Astrocyte of the spinal cord (primary cell): ENCODE measurements at regions not wholly inside any gene's neighbourhood (a gene's known extent, or its start where the extent isn't known, plus 50 kb on each side); places are given as distances from the start of the nearest gene placed in this dataset.

Experiments used
- DNase-seq: peaks from one replicate; pipeline ENCODE4 v3.0.0; 2011; ENCODE audit warnings: low read depth, low spot score
- H3K4me3 ChIP-seq: 2 replicates; pipeline ENCODE4 v1.5.1; 2011; ENCODE audit warnings: low read depth, mild to moderate bottlenecking, low read length, moderate library complexity
- CTCF ChIP-seq: IDR thresholded peaks from 2 replicates; pipeline ENCODE4 v1.5.1; 2012; ENCODE audit warnings: low read depth, mild to moderate bottlenecking, low read length, inconsistent platforms
- in situ Hi-C: cut with HindIII; loops from 2 replicates; pipeline ENCODE4 v1.10.0; 2017; ENCODE audit warnings: low sequenced_read_pairs

GRCh38 chr18:67876871-67877270 lies 360.4 kb upstream of the DSEL start:
- in situ Hi-C loops: no loop called here
- no peak overlapping the region for H3K4me3 ChIP-seq
- TF ChIP-seq CTCF: no peak
- DNase-seq: no peak

GRCh38 chr18:67875944-67876343 lies 359.4 kb upstream of the DSEL start:
- TF ChIP-seq CTCF: no peak
- in situ Hi-C loops: no loop called here
- no peak overlapping the region for H3K4me3 ChIP-seq
- DNase-seq: peak; percentile 16

DNA sequence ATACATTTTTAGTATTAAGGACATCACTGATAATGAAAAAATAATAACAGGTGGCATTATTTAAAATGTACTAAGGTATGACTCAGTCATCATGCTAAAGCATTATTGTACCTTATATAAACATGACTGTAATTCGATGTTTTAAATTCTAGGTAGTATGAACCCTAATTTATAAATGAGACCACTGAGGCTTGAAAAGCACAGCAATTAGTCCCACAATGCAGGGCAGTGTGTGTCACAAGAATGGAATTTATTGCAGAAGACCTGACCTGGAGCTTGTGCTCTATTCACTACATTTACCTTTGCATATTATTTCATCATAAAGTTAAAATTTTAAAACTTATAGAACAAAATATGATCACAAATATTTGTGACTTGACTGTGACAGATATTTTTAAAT lies 358.5 kb upstream of the DSEL start:
- DNase-seq: no peak
- H3K4me3 ChIP-seq: no peak overlapping the region
- in situ Hi-C loops: no loop called here
- no peak for TF ChIP-seq CTCF

- in situ Hi-C loops: no loop called here
- no peak for TF ChIP-seq CTCF
- no peak overlapping the region for H3K4me3 ChIP-seq
- DNase-seq: no peak
Measured at GRCh38 chr18:67865400-67865799, 348.9 kb upstream of the DSEL start.

DNA sequence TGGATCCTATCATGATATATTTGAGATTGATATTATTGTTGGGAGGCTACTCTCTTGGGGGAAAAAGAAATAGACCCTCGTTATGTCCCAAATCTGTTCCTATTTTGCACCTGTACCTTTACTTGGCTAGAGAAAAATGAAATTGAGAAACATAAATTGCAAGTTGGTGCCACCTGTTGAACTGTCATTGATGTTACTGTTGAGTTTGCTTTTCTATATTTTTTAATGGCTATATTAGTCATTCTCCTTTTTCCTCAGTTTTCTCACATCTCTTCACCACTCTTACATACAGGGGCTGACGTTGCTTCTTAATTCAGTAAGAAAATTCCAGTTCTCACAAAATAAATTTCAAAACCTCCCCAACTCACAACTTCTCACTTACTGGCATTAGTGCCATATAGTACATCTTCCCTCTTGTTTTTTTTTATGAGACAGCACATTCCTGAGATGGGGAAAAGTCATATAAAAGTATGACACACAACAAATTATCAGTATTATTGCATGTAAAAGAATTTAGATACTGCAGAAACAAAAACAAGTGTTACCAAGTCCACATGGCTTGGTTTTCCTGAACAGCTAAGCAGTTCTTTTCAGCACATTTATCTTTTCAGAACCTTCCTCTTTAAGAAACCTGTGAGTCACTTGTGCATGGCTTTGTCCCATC lies 348.3 kb upstream of the DSEL start:
- no peak for TF ChIP-seq CTCF
- DNase-seq: peak; percentile 52
- in situ Hi-C loops: no loop called here

GRCh38 chr18:67862069-67862468 lies 345.5 kb upstream of the DSEL start:
- no peak for TF ChIP-seq CTCF
- peak; percentile 37 for DNase-seq
- H3K4me3 ChIP-seq: no peak overlapping the region
- in situ Hi-C loops: no loop called here

More for the DNA sequence above, 348.3 kb upstream of the DSEL start:
- H3K4me3 ChIP-seq: no peak overlapping the region
